Mucosa of descending colon (tissue), 3 donors: ENCODE measurements at regions not wholly inside any gene's neighbourhood (a gene's known extent, or its start where the extent isn't known, plus 50 kb on each side); places are given as distances from the start of the nearest gene placed in this dataset.

Experiments used
- ATAC-seq: fragments of 200-7000 bp; cut with Tn5 transposase; one replicate; pipeline ENCODE4 v1.9.1; 2020; ENCODE audit warnings: mild to moderate bottlenecking, moderate library complexity
- DNase-seq, 3 donors: peaks; one replicate each; pipeline ENCODE4 v3.0.0-alpha.2; 2020
- H3K36me3 ChIP-seq: fragments of 200-600 bp; one replicate; pipeline ENCODE4 v1.8.0; 2021; ENCODE audit warnings: low read depth, mild to moderate bottlenecking
- H3K4me1 ChIP-seq: fragments of 200-600 bp; one replicate; pipeline ENCODE4 v1.8.0; 2021; ENCODE audit warnings: low read depth, mild to moderate bottlenecking
- H3K4me3 ChIP-seq: fragments of 200-600 bp; one replicate; pipeline ENCODE4 v1.8.0; 2021; ENCODE audit warnings: mild to moderate bottlenecking
- H3K9me3 ChIP-seq: fragments of 200-600 bp; one replicate; pipeline ENCODE4 v1.8.0; 2021; ENCODE audit warnings: mild to moderate bottlenecking
- CTCF ChIP-seq: fragments of 200-600 bp; IDR thresholded peaks from one replicate; pipeline ENCODE4 v1.8.0; 2022; ENCODE audit warnings: antibody characterized with exemption, mild to moderate bottlenecking
- intact Hi-C, 2 donors: fragments of 100-400 bp; cut with DNase I in 1 of 2; cut with micrococcal nuclease in 1 of 2; formaldehyde crosslinking; loops; one replicate each; pipeline versions ENCODE4 v1.11.0 to v1.11.1; 2022; cut with DNase I, micrococcal nuclease
- donor health status: DM: no; HTN: no; CAD: no; lungs with moderate emphysema.
- donor health status: DM: no; HTN: no; CAD: no.
- donor health status: DM: no; HTN: yes; CAD: no.

GRCh38 chr6:15090745-15091384 is 155.0 kb upstream of the JARID2 start:
- DNase-seq (no peak), ATAC-seq (no peak)
- Histone ChIP-seq H3K4me3 (no peak overlapping the region), H3K9me3 (no peaks in the 10 kb centered on the region), H3K36me3 (no peaks in the 10 kb centered on the region), H3K4me1 (peaks cover 4% of the 10 kb centered on the region)
- intact Hi-C loops: no loop called here
- TF ChIP-seq CTCF: no peak

GRCh38 chr6:15096894-15097837 is 148.7 kb upstream of the JARID2 start:
- Histone ChIP-seq H3K9me3 (no peaks in the 10 kb centered on the region), H3K4me3 (no peak overlapping the region), H3K4me1 (no peaks in the 10 kb centered on the region), H3K36me3 (no peaks in the 10 kb centered on the region)
- ATAC-seq: no peak
- intact Hi-C loops: no loop called here
- TF ChIP-seq CTCF: no peak
- no peak for DNase-seq

- H3K4me1 ChIP-seq: no peaks in the 10 kb centered on the region
- intact Hi-C loops: no loop called here
- peaks cover 2% of the 10 kb centered on the region for H3K9me3 ChIP-seq
Observed at GRCh38 chr6:15101130-15101529, 144.7 kb upstream of the JARID2 start.

GRCh38 chr6:15102241-15102640 is 143.6 kb upstream of the JARID2 start:
- peaks cover 3% of the 10 kb centered on the region for H3K9me3 ChIP-seq
- ATAC-seq: no peak

More at GRCh38 chr6:15101130-15101529, 144.7 kb upstream of the JARID2 start:
- no peak for TF ChIP-seq CTCF
- ATAC-seq (no peak), DNase-seq (no peak)
- Histone ChIP-seq H3K4me3 (no peak overlapping the region), H3K36me3 (no peaks in the 10 kb centered on the region)

More at GRCh38 chr6:15102241-15102640, 143.6 kb upstream of the JARID2 start:
- intact Hi-C loops: no loop called here
- Histone ChIP-seq H3K4me3 (no peak overlapping the region), H3K36me3 (no peaks in the 10 kb centered on the region), H3K4me1 (no peaks in the 10 kb centered on the region)
- DNase-seq: no peak
- no peak for TF ChIP-seq CTCF
